HepG2 (cell line): ENCODE measurements at regions not wholly inside any gene's neighbourhood (a gene's known extent, or its start where the extent isn't known, plus 50 kb on each side); places are given as distances from the start of the nearest gene placed in this dataset.

ENCODE experiments used
- ATAC-seq: fragments of 200-7000 bp; cut with Tn5 transposase; 3 replicates; pipeline ENCODE4 v1.9.1; 2020; ENCODE audit warnings: mild to moderate bottlenecking, moderate library complexity
- BruUV-seq: library from RNA; stranded (reverse); fragments of 400-500 nt; replicated peaks from 2 replicates; lab custom pipeline; 2021; lab: Mats Ljungman, UMichigan
- CTCF ChIA-PET: fragments of 300-600 bp; formaldehyde crosslinking; extraction: SDS; loops from one replicate; lab custom pipeline; 2021; ENCODE audit warnings: low total read pairs, inconsistent platforms, low intra/inter-chr PET ratio; lab: Yijun Ruan, JAX
- POLR2A ChIA-PET: fragments of 350-600 bp; sonication (Branson Sonifier 250); formaldehyde crosslinking; loops from one replicate; lab custom pipeline; 2020; ENCODE audit warnings: antibody characterized with exemption, inconsistent platforms; lab: Yijun Ruan, JAX
- DNase-seq: peaks from one replicate; pipeline ENCODE4 v3.0.0-alpha.2; 2015; ENCODE audit warnings: low spot score
- FAIRE-seq: peaks from 3 replicates; lab custom pipeline; 2011; peaks lifted over from hg19 to GRCh38; lab: Jason Lieb, UNC
- H2AFZ ChIP-seq: one replicate; pipeline ENCODE4 v1.6.1; 2011; ENCODE audit warnings: low read length, inconsistent platforms
- H3K27ac ChIP-seq: fragments of 300-600 bp; 3 replicates; pipeline ENCODE4 v1.8.0; 2011; ENCODE audit warnings: mixed run types, mild to moderate bottlenecking, mixed read lengths, low read length, inconsistent platforms; ENCODE audit not compliant: insufficient read depth; ENCODE audit errors: extremely low read length
- H3K27me3 ChIP-seq, 2 experiments: fragments of 200-600 bp in 1 of 2; 2 replicates in 1 of 2; 3 replicates in 1 of 2; pipeline versions ENCODE4 v1.6.0 to v1.8.0; 2011; ENCODE audit warnings: low read length in 2 of 2, mild to moderate bottlenecking in 2 of 2, moderate library complexity in 2 of 2, inconsistent platforms in 1 of 2; ENCODE audit not compliant: insufficient read depth in 2 of 2, control insufficient read depth in 1 of 2
- H3K36me3 ChIP-seq, 2 experiments: fragments of 200-600 bp in 1 of 2; replicated peaks in 1 of 2; 2 replicates in 1 of 2; 3 replicates in 1 of 2; pipeline versions ENCODE4 v1.5.1 to v1.8.0; 2011; ENCODE audit warnings: low read length in 2 of 2, inconsistent platforms in 1 of 2; ENCODE audit not compliant: insufficient read depth in 2 of 2, control insufficient read depth in 1 of 2
- H3K4me1 ChIP-seq: 2 replicates; pipeline ENCODE4 v1.5.1; 2012; ENCODE audit warnings: low read length, inconsistent platforms; ENCODE audit not compliant: insufficient read depth
- H3K4me2 ChIP-seq: 2 replicates; pipeline ENCODE4 v1.6.0; 2011; ENCODE audit warnings: low read depth, low read length, inconsistent platforms
- H3K4me3 ChIP-seq, 3 experiments: fragments of 200-600 bp in 1 of 3; sonication (generic), shearing (Covaris generic) in 1 of 3; replicated peaks in 1 of 3; 2 replicates each; pipeline ENCODE4 v1.5.1; 2011 to 2016; ENCODE audit warnings: low read length in 3 of 3, inconsistent platforms in 2 of 3, low read depth in 2 of 3, mild to moderate bottlenecking in 2 of 3, control low read depth in 1 of 3, mixed read lengths in 1 of 3; ENCODE audit not compliant: insufficient read depth in 1 of 3
- H3K79me2 ChIP-seq: one replicate; pipeline ENCODE4 v1.6.1; 2011; ENCODE audit warnings: low read length, inconsistent platforms; ENCODE audit not compliant: insufficient read depth
- H3K9ac ChIP-seq: 2 replicates; pipeline ENCODE4 v1.6.0; 2011; ENCODE audit warnings: mild to moderate bottlenecking, low read depth, low read length, inconsistent platforms; ENCODE audit not compliant: insufficient read depth
- H3K9me3 ChIP-seq: 2 replicates; pipeline ENCODE4 v1.5.1; 2012; ENCODE audit warnings: mild to moderate bottlenecking, low read length
- H4K20me1 ChIP-seq: 2 replicates; pipeline ENCODE4 v1.6.0; 2011; ENCODE audit warnings: inconsistent platforms, mild to moderate bottlenecking, low read length, moderate library complexity; ENCODE audit not compliant: insufficient read depth
- CBX5 ChIP-seq: sonication (generic); formaldehyde crosslinking; IDR thresholded peaks from 2 replicates; pipeline ENCODE4 v1.4.0; 2020; ENCODE audit warnings: missing genetic modification reagents, borderline replicate concordance
- CCDC6 ChIP-seq: sonication (generic); formaldehyde crosslinking; IDR thresholded peaks from 2 replicates; pipeline ENCODE4 v1.8.1; 2022; ENCODE audit warnings: mild to moderate bottlenecking, missing genetic modification reagents, moderate library complexity
- CHCHD3 ChIP-seq: sonication (generic); formaldehyde crosslinking; IDR thresholded peaks from 2 replicates; pipeline ENCODE4 v1.8.0; 2022; ENCODE audit warnings: mild to moderate bottlenecking, missing genetic modification reagents, moderate library complexity
- GABPA ChIP-seq, 2 experiments: IDR thresholded peaks; 2 replicates each; pipeline ENCODE4 v1.6.1; 2011 to 2016; ENCODE audit warnings: low read depth in 2 of 2, low read length in 1 of 2, missing biosample characterization in 1 of 2, missing genetic modification characterization in 1 of 2
- MAZ ChIP-seq, 2 experiments: sonication (generic) in 1 of 2; formaldehyde crosslinking in 1 of 2; IDR thresholded peaks; 2 replicates each; pipeline versions ENCODE4 v1.5.0 to v1.6.1; 2012 to 2020; ENCODE audit warnings: low read depth in 2 of 2, mild to moderate bottlenecking in 2 of 2, borderline replicate concordance in 1 of 2, improper control_type of control experiment in 1 of 2, low read length in 1 of 2, missing genetic modification reagents in 1 of 2, moderate library complexity in 1 of 2
- NBN ChIP-seq: fragments of 450-650 bp; conservative IDR thresholded peaks from 2 replicates; pipeline ENCODE4 v1.6.1; 2017
- NFKBIZ ChIP-seq: IDR thresholded peaks from 2 replicates; pipeline ENCODE4 v1.6.1; 2018; ENCODE audit warnings: missing genetic modification reagents, missing compliant biosample characterization
- PRDM4 ChIP-seq: sonication (generic); formaldehyde crosslinking; IDR thresholded peaks from 2 replicates; pipeline ENCODE4 v1.9.0; 2021; ENCODE audit warnings: missing genetic modification reagents, borderline replicate concordance
- RBM22 ChIP-seq: fragments of 200-400 bp; formaldehyde crosslinking; optimal IDR thresholded peaks from 2 replicates; pipeline ENCODE3; 2017; ENCODE audit warnings: mild to moderate bottlenecking, low read length, moderate library complexity
- SNRNP70 ChIP-seq: fragments of 200-400 bp; formaldehyde crosslinking; IDR thresholded peaks from 2 replicates; pipeline ENCODE4 v1.6.1; 2017; ENCODE audit warnings: mild to moderate bottlenecking, low read depth, low read length, moderate library complexity
- ZBTB49 ChIP-seq: sonication (generic); formaldehyde crosslinking; IDR thresholded peaks from 2 replicates; pipeline ENCODE4 v1.4.0; 2020; ENCODE audit warnings: missing genetic modification reagents, borderline replicate concordance
- ZFP1 ChIP-seq: IDR thresholded peaks from 2 replicates; pipeline ENCODE4 v1.6.1; 2016
- ZFY ChIP-seq: sonication (generic); formaldehyde crosslinking; IDR thresholded peaks from 2 replicates; pipeline ENCODE4 v1.4.0; 2020; ENCODE audit warnings: missing genetic modification reagents
- ZNF292 ChIP-seq: sonication (generic); formaldehyde crosslinking; IDR thresholded peaks from 2 replicates; pipeline ENCODE4 v1.8.1; 2022; ENCODE audit warnings: mild to moderate bottlenecking, low read depth, missing genetic modification reagents, borderline replicate concordance
- ZNF598 ChIP-seq: sonication (generic); formaldehyde crosslinking; IDR thresholded peaks from 2 replicates; pipeline ENCODE4 v1.5.1; 2020; ENCODE audit warnings: mild to moderate bottlenecking, missing genetic modification reagents, borderline replicate concordance
- ZNF660 ChIP-seq: sonication (generic); formaldehyde crosslinking; IDR thresholded peaks from 2 replicates; pipeline ENCODE4 v1.5.1; 2020; ENCODE audit warnings: mild to moderate bottlenecking, low read depth, missing genetic modification reagents, borderline replicate concordance
- WGBS: methylation state at CpG from one replicate; pipeline ENCODE4 v1.1.6; 2017; ENCODE audit warnings: low lambda C conversion rate; 5-methylcytosine and 5-hydroxymethylcytosine counted together
- in situ Hi-C: cut with HindIII; loops from 2 replicates; pipeline ENCODE4 v1.10.0; 2017; ENCODE audit warnings: low pct_unique_long_range_greater_than_20kb; ENCODE audit not compliant: extremely low pct_ligation_motif_present
- intact Hi-C: fragments of 100-400 bp; cut with micrococcal nuclease; formaldehyde crosslinking; loops from one replicate; pipeline ENCODE4 v1.10.0; 2022; ENCODE audit not compliant: unreplicated experiment

GRCh38 chr16:64425381-64425780, 696.5 kb downstream of the CDH11 start:
- Histone ChIP-seq H3K4me3 (no peak overlapping the region), H3K4me2 (no peak overlapping the region), H4K20me1 (no peaks in the 10 kb centered on the region), H3K79me2 (no peaks in the 10 kb centered on the region), H3K36me3 (no peaks in the 10 kb centered on the region), H3K9ac (no peak overlapping the region), H3K4me1 (no peaks in the 10 kb centered on the region), H3K27me3 (no peaks in the 10 kb centered on the region), H3K27ac (no peak overlapping the region), H2AFZ (no peak overlapping the region), H3K9me3 (peaks cover 35% of the 10 kb centered on the region)
- BruUV-seq = no TSS peak
- no peak for FAIRE-seq
- ChIA-PET CTCF (no interaction called here), POLR2A (no interaction called here)
- no peak for TF ChIP-seq CHCHD3 (CRISPR knock-in tag)
- no peak for TF ChIP-seq RBM22
- no peak for TF ChIP-seq SNRNP70
- no peak for TF ChIP-seq ZNF598
- intact Hi-C loops = no loop called here
- in situ Hi-C loops = no loop called here
- DNase-seq = no peak
- ATAC-seq = no peak

GRCh38 chr16:64422259-64422658, 699.6 kb downstream of the CDH11 start:
- in situ Hi-C loops = no loop called here
- H3K4me2 ChIP-seq = no peak overlapping the region
- no peaks in the 10 kb centered on the region for H3K27me3 ChIP-seq
- ATAC-seq (no peak), FAIRE-seq (no peak), DNase-seq (no peak)
- no peaks in the 10 kb centered on the region for H3K4me1 ChIP-seq
- WGBS = 0% methylated on average over 1 of the region's 1 CpG
- no peaks in the 10 kb centered on the region for H4K20me1 ChIP-seq
- intact Hi-C loops = no loop called here
- no peak overlapping the region for H3K27ac ChIP-seq
- BruUV-seq = no TSS peak
- POLR2A ChIA-PET = no interaction called here
- H3K4me3 ChIP-seq = no peak overlapping the region
- H2AFZ ChIP-seq = no peak overlapping the region
- no peaks in the 10 kb centered on the region for H3K79me2 ChIP-seq
- no peak overlapping the region for H3K9ac ChIP-seq
- CTCF ChIA-PET = no interaction called here
- TF ChIP-seq MAZ (IDR thresholded peaks at IDR 0.05; ENCODE audit: borderline replicate concordance, low read depth, low read length) (no peak), MAZ (CRISPR knock-in tag; IDR thresholded peaks at IDR 0.05; ENCODE audit: low read depth) (no peak), CCDC6 (no peak), GABPA (IDR thresholded peaks at IDR 0.05; ENCODE audit: low read depth, low read length) (no peak), GABPA (CRISPR knock-in tag; IDR thresholded peaks at IDR 0.05; ENCODE audit: low read depth) (no peak), PRDM4 (CRISPR knock-in tag) (no peak), ZNF660 (CRISPR knock-in tag) (no peak), NBN (no peak), CBX5 (no peak), ZBTB49 (CRISPR knock-in tag) (no peak), NFKBIZ (CRISPR knock-in tag) (no peak), ZFY (CRISPR knock-in tag) (no peak), ZNF292 (CRISPR knock-in tag) (no peak), ZFP1 (CRISPR knock-in tag) (no peak)
- TF ChIP-seq, all 625 proteins: peak for 0
- H3K9me3 ChIP-seq = peaks cover 46% of the 10 kb centered on the region
- no peaks in the 10 kb centered on the region for H3K36me3 ChIP-seq
